GM19468 (cell line): ENCODE measurements at regions not wholly inside any gene's neighbourhood (a gene's known extent, or its start where the extent isn't known, plus 50 kb on each side); places are given as distances from the start of the nearest gene placed in this dataset.
"Not testable (repeated sequence)": the region's sequence is repeated elsewhere in the genome, so short reads cannot be mapped to it uniquely, and the experiment has no call there.

Source experiments
- ATAC-seq: cut with Tn5 transposase; IDR thresholded peaks from one replicate; pipeline ENCODE4 v1.9.1; 2021; ENCODE audit warnings: mild to moderate bottlenecking, moderate library complexity, moderate number of reproducible peaks; ENCODE audit not compliant: unreplicated experiment; ENCODE audit errors: extremely low read depth

DNA sequence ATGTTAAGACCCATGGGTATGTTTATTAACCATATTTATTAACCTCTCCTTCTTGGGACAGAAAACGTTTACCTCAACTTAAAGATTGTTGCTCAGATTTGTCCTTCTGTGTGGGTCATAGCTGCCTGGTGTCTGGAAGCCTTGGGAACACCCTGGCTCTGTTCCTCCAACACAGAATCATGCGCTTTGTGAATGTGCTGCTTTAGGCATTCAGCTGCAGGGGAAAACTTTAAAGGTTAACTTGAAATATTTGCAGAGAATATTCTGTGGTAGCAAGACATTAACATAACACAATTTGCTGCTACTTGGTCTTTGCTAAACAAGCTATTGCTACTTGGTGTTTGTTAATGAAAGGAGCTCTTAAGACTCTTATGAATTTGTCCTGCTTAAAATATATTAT lies 50.5 kb upstream of the THOC3 start:
- not testable (repeated sequence) for ATAC-seq

DNA sequence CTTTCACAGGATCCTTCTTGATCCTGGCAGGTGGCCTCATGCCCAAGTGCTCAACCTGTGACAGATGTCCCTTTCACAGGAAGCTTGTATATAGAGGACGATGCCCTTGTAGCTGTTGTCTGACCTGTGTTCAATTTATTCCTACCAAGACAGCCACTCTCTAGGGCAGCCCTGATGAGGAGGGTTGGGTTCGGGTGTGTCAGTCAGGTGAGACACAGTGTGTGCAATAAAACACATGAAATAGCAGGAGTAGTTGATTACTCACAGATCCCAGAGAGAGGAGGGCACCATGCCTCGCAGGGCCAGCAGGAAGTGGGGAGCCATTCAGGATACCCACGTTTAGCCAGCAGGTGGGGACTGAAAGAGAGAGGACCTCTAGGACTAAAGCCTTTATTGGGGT lies 52.7 kb upstream of the THOC3 start:
- not testable (repeated sequence) for ATAC-seq

DNA sequence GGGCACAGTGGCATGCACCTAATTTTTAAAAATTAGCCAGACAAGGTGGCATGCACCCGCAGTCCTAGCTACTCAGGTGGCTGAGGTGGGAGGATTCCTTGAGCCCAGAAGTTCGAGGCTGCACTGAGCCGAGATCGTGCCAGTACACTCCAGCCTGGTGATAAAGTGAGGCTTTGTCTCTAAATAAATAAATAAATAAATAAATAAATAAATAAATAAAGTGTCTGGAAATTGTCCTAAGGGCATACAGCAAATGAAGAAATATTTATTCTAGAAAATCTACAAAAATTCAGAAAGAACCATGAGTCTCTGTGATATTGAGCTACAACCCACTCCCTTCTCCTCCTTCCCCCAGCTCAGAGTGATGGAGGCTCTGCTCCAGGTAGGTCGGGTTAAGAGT lies 55.4 kb upstream of the THOC3 start:
- ATAC-seq, result not testable (repeated sequence)

DNA sequence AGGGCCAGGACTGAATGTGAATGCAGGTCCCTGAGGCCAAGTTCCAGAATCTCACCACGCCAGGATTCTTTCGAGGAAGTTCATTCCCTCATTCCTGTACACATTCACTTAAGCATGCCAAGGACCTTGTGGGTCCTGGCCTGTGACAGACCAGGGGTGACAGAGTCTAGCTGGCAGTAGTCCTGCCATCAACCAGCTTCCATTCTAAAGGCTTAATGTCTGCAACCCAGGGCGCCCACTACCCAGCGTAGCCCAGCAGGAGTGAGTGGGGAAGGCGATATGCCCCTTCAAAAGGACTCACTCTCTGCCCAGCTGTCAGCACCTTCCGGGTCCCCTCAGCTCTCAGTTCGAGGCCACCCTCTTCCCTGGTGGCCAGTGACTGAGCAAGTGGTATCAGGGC lies 61.3 kb upstream of the THOC3 start:
- ATAC-seq, result not testable (repeated sequence)

DNA sequence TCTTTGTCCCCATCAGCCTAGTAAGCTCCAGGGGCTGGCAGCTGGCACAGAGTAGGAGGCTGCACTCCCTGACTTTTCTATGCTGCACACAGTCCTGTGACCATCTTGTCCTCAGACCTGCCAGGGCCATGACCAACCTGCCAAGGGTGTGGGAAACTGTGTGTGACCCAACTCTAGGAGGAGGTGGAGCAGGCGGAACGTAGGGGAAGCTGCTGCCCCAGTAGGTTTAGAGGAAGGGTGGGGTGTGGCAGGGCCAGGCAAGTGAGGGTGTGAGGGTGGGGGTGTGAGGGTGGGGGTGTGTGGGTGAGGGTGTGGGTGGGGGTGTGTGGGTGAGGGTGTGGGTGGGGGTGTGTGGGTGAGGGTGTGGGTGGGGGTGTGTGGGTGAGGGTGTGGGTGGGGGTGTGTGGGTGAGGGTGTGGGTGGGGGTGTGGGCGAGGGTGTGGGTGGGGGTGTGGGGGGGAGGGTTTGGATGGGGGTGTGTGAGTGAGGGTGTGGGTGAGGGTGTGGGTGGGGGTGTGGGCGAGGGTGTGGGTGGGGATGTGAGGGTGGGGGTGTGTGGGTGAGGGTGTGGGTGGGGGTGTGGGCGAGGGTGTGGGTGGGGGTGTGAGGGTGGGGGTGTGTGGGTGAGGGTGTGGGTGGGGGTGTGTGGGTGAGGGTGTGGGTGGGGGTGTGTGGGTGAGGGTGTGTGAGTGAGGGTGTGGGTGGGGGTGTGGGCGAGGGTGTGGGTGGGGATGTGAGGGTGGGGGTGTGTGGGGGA lies 62.4 kb upstream of the THOC3 start:
- ATAC-seq, result not testable (repeated sequence)

DNA sequence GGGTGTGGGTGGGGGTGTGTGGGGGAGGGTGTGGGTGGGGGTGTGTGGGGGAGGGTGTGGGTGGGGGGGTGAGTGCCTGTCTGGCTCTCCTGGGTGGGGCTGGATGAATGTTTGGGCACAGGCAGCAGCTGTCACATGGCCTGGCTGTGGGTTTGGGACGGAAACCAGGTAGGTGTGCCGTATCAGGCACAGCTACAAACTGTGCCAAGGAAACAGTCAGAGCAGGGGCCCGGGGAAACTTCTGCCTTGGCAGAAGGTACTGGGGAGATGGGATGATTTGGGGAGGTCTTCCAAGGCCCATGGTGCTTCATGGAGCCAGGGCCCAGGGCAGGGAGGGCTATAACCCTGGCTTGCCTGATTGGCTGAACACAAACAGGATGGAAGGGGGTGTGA lies 63.0 kb upstream of the THOC3 start:
- ATAC-seq, result not testable (repeated sequence)

DNA sequence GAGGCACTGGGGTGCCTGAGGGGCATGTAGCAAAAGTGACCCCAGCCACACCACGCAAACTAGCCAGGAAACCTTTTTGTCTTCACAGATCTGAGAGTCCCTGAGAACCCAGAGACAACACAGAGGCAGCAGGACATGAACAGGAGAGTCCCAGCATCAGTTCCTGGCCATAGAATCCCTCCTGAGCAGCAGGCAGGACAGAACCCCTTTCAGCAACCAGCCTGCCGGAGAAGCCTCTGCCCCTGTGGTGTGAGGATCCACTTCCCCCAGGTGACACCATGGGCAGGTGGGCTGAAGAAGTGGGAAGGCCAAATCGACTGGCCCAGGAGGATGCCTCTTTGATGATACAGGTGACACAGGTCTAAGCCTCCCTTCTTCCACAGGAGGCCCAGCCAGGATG lies 65.1 kb upstream of the THOC3 start:
- not testable (repeated sequence) for ATAC-seq

DNA sequence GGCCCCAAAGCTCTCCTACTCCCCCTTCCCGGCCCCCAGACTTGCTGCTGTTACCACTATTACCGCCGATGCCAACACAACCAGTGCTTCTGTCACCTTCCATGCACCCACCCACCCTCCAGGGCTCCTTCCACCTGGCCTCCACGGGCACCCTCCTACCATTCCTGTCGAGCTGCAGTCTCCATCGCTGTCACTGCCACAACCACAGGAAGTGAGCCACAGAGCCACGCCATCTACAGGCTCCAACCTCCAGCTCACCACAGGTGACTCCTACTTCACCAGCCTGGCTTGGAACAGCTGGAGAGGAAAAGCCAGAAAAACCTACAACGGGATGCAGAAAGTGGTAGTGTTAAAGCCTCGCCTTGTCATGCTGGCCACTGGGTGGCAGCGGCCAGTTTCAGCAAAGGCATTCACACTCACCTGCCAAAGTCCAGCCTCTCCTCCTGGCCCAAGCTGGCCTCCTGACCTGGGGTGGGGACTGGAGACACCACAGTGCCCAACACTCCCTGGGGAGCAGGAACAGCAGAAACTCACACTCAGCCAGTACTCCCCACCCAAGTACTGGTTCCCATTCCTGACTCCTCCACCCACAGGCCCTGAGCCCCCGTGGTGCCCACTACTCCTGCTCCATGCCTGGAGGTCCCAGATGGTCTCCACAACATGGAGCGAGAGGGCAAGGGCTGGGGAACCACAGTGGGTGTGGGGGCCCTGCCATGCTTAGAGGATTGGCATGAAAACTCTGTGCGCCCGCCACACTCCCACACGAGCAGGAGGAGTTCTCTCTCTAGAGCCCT lies 66.5 kb upstream of the THOC3 start:
- ATAC-seq, result not testable (repeated sequence)

DNA sequence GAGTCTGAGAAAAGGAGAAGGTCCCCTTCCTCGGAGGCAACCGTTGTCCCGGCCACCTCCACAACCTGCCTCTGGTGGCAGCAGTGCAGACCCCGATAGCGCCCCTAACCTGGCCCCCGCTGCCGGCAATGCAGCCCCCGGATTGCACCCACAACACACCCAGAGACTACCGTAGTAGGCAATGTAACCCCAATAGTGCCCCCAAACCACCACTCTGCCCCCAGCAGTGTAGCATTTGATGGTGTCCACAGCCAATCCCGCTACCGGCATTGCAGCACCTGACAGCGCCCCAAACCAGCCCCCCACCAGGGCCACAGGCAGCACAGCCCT lies 67.1 kb upstream of the THOC3 start:
- ATAC-seq, result not testable (repeated sequence)

DNA sequence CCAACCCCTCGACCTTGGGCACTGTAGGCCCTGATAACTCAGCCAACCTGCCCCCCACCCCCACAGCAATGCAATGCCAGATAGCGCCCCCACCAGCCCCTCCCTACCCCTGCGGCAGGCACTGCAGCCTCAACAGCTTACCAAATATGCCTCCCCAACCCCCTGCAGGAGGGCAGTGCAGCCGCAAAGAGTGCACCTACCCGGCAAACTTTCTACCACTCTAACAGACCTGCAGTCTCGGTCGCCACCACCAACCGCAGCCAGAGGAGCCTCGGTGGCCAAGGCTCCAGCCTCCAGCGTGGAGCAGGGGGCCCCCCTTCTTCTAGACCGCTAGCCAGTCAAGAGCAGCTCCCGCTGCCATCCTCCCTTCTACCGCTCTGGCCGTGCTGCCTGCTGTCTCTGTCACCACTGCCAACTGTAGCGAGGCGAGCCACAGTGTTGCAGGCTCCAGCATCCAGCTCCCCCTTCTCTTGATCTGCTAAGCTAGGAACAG lies 67.7 kb upstream of the THOC3 start:
- ATAC-seq, result not testable (repeated sequence)

DNA sequence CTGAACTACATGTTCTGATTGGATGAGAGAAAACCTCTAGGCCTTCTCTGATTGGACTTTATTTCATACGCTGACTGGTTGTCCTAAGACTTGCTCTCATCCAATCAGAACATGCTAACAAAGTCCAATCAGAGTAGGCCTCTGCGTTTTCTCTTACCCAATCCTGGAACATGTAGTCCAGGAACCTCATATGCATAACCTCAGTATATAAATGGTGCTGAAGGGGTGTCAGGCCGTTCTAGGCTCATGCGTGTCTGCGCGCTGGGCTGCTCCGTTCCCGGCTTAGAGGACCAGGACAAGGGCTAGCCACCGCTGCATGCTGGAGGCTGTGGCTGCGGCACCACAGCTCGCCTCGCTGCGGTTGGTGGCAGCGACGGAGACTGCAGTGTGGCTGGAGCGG lies 68.3 kb upstream of the THOC3 start:
- not testable (repeated sequence) for ATAC-seq

DNA sequence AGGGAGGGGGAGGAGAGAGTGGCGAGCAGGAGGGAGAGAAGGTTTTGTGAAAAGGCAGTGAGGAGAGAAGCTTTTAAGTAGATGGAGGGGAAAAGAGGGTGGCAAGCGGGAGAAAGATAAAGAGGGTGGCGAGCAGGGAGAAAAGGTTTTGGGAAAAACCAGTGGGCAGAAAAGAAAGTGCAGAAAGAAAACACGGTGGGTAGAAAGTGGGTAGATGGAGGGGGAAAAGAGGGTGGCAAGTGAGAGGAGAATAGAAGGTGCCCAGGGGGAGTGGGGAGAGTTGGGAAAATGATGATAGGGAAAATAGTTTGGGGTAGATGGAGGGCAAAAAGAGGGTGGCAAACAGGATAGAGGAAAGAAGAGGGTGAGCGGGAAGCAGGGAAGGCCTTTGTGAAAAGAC lies 69.1 kb upstream of the THOC3 start:
- ATAC-seq, result not testable (repeated sequence)

DNA sequence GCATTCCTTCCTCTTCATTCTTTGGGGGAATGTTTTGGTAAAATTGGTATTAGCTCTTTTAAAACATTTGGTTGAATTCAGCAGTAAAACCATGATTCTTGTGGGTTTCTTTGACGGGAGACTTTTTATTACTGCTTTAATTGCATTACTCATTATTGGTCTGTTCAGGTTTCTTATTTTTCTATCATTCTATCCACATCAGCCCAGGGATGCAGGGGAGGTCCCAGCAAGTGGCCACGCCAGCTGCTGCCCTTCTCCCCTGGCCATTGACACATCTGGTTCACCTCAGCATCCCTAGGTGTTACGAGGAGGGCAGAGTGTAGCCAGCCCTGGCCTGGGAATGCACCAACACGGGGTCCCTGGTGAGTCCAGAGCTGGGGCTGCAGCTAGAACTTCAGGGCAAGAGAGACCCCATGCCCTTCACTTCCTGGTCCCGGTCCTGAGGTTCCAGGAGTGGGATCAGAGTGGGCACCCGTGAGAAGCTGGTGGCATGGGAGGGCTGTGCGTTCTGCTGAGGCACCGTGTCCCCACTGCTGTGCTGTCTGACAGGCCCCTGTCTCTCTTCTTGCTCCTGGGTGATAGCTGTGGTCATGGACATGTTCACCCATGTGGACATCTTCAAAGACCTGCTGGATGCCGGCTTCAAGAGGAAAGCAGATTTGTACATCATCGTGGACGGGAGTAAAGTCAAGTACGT lies 72.1 kb upstream of the THOC3 start:
- not testable (repeated sequence) for ATAC-seq

DNA sequence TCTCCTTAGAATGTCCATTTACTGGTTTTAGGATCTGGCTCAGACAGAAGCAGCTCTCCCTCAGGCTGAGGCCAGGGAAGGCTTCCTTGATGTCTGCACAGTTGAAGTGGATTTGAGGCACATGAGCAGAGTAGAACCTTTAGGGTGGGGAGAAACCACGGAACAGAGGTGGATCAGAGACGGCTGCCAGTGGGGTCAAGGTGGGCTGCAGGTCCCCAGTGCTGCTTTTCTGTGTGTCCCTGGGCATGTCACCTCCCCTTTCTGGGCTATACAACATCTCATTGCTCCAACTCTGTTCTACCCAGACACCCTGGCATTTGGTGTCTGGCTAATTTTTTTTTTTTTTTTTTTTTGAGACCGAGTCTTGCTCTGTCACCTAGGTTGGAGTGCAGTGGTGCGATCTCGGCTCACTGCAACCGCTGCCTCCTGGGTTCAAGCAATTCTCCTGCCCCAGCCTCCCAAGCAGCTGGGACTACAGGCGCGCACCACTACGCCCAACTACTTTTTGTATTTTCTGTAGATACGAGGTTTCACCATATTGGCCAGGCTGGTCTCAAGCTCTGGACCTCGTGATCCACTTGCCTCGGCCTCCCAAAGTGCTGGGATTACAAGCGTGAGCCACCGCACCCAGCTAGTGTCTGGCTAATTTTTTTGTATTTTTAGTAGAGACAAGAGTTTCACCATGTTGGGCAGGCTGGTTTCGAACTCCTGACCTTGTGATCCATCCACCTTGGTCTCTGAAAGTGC lies 73.3 kb upstream of the THOC3 start:
- ATAC-seq, result not testable (repeated sequence)

DNA sequence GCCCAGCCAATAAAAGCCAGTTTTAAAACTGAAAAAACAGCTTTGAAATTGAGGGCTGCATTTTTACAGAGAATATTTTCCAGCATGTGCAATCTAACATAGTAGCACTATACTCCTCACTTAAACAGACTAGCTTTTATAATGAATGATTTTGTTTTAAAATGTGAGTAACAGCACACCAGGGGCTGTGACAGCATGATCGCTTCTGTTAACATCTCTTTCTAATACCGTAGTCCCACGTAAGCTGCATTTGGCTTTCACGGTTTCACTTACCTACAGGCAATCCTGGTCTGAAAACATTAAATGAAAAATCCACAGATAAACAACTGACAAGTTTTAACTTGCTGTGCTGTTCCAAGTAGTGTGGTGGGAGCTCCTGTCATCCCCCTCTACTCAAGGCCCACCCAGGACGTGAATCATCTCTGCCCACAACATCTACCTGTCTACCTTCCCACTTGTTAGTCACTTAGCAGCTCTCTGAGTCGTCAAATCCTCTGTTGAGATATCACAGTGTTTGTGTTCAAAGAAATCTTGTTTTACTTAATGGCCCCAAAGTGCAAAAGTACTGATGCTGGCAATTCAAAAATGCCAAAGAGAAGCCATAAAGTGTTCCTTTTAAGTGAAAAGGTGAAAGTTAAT lies 74.0 kb upstream of the THOC3 start:
- ATAC-seq, result not testable (repeated sequence)

DNA sequence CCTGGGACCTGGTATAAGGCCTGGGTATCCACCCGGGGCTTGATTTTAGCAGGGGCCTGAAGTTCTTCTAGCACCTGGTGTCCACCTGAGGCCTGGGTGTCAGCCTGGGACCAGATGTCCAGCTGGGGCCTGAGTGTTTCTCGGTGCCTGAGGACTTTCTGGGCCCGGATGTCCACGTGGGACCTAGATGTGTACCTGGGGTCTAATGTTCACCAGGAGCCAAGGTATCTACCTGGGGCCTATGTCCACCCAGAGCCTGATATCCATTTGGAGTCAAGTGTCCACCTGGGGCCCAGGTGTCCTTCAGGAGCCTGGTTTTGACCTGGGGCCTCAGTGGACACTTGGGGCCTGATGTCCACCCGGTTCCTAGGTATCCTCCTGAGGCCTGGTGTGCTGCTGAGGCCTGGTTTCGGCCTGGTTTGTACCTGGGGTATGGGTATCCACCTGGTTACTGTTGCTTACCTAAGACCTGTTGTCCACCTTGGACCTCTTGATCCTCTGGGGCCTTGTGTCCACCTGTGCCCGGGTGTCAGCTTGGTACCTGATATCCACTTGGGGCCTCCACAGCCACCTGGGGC lies 75.2 kb upstream of the THOC3 start:
- not testable (repeated sequence) for ATAC-seq

DNA sequence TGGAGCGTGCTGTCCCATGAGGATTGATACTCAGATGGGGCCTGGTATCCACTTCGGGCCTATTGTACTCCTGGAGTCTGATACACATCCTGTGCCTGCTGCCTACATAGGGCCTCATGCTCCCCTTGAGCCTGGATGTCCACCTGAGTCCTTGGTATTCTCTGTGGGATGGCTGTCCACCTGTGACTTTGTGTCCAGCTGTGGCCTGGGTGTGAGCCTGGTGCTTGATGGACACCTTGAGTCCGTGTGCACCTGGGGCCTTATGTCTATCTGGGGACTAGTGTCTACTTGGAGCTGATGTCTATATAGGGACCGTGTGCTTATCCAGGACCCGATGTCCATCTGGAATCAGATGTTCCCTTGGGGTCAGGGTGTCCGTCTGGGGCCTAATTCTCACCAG lies 75.9 kb upstream of the THOC3 start:
- ATAC-seq, result not testable (repeated sequence)

DNA sequence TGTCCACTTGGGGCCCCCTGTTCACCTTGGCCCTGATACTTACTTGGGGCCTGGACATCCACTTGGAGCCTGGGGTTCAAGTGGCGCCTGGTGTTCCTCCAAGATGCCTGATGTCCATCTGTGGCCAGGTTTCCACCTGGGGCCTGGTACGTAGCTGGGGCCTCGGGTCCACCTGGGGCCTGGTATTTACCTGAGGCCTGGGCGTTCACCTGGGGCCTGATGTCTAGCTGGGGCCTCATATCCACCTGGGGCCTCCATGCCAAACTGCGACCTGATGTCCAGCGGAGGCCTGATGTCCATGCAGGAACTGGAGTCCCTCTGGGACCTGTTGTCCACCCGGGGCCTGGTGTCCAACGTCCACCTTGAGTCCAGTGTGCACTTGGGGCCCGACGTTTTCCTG lies 76.3 kb upstream of the THOC3 start:
- ATAC-seq, result not testable (repeated sequence)

DNA sequence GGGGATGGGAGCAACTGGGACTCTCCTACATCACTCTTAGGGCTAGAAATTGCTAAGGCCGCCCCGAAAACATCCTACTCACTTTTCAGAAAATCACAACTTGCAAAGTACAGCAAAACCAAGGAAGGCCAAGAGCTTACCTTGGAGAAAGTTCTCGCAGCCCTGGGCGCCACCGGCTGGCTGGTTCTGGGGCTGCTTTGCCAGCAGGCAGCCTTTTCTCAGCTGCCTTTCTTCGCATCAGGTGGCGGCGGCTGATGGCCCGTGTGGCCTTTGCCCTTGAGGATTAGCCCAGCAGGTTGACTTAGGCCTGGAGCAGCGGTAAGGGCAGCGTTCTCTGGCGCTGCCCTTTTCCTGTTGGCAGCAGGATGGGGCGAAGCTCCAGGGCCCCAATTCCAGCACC lies 77.3 kb upstream of the THOC3 start:
- not testable (repeated sequence) for ATAC-seq
